CD4-positive, alpha-beta T cell treated with Interleukin-15 for 1 hour (primary cell): ENCODE measurements at regions not wholly inside any gene's neighbourhood (a gene's known extent, or its start where the extent isn't known, plus 50 kb on each side); places are given as distances from the start of the nearest gene placed in this dataset.

ENCODE experiments used
- DNase-seq: peaks from one replicate; pipeline ENCODE4 v3.0.0-alpha.2; 2020

DNA sequence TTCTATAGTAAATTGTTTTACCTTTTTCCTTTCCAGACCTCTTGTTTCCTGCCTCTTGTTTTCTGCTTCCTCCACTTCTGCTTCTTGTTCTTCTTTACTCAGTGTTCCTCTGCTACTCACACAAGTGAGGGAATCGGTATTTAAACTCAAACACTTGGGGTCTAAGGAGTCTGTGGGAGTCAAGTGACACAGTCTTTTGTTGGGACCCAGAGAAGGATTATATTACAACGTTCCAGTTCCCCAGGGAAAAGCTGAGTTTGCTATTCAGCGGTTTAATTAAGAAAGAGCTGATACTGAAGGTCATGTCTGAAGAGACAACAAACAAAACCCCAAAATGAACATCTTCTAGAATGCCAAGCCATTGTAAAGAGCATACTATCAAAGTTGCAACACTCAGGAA lies 107.8 kb upstream of the CITED2 start:
- no peak for DNase-seq

DNA sequence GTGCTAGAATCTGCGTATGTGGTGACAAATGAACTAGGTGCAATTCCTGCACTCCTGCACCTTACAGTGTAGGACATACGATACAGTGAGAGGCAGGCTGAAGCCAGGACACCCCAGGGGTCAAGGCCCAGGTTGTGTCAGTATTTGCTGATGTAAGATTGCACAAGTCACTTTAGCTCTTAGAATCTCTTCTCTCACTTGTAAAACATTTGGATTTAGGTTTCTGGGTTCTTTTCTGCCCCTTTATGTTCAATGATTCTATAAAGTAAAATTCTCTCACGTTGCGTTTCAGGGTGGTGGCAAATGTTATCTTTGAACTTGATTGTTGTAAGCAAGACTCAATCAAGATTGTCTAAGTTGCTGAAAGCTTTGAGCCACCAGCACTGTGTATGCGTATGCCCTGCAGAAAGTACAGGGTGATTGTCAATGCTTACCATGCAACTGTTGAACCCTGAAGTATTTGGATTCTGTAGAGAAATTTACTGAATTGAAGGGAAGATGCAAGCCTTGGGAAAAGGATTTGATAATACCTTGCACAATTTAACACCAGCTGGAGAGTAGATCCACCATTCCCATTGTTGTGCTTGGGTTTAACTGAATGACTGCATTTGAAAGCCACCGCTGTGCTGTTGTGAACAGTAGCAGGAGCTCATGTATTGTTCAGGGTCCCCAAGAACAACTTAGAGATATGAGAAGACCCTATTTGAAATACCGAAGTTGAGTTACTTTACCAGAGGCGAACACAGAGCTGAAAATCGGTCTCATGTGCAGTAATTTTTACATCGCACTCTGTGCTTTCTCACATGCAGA lies 106.1 kb upstream of the CITED2 start:
- no peak for DNase-seq

DNA sequence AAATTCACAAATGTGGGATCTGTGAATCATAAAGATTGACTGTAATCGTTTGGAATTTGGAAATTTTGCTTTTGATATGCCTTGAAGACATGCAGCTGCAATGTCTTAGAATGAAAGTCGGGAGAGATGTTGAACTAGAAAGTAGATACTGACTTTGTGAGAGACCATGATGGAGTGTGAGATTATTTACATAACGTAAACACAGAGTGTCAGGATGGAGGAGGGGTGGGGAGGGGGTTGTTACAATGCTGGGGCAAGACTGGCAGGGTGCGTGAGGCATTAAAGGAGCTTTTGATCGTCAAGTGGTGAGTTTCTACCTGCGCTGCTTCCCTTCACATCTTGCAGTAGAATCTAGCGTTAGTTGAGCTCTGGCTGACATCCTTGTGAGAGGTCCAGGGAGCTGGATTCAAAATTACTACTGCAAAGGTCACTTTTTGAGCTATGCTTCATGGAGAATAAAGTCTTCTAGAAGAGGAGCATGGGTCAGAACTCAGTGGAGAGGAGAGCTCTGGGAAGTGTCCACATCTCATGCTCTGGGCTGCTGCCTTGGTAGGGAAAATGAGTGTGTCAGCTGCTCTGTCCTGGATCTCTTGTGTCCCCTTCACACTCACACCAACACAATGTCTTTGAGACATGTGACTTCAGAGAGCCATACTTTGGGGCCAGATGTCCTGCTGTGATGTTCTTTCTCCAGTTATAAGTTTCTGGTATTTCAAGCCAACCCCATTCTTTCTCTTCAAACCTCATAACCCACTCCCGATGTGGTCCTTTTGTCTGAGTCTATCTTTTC lies 105.2 kb upstream of the CITED2 start:
- no peak for DNase-seq

DNA sequence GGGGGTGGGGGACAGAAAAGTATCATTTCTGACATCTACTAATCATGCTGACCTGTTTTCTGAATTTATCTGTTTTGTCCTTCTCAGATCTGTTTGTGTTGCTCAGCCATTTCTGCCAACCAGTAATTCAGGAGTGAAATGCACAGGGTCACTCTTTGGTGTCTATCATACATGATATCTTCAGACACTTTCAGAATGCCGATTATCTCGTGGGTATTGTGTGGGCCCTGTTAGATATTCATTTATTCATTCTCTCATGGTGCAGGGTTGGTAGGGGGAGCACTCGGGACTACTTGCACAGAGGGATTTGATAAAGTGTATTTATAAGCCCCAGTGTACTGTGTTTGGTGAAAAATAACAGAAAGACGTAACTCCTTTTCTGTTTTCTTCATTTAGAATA lies 101.2 kb upstream of the CITED2 start:
- DNase-seq: no peak

DNA sequence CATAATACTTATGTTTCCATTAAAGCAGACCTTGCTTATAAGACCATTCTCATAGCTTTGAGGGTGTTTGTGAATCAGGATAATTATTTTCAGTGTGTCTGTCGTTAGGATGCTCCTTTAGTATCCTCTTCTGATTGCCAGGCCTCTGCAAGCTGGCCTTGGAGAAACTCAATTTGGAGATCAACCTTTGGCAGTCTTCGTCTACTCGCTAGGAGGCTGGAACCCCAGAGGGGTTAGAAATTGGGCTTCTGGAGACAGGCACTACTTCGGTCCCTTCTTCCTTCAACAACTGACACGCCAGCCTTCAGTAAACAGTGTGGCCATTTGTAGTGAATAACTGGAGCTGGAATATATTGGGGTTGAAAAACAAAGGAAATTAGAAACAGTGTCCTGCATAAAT lies 100.8 kb upstream of the CITED2 start:
- no peak for DNase-seq

DNA sequence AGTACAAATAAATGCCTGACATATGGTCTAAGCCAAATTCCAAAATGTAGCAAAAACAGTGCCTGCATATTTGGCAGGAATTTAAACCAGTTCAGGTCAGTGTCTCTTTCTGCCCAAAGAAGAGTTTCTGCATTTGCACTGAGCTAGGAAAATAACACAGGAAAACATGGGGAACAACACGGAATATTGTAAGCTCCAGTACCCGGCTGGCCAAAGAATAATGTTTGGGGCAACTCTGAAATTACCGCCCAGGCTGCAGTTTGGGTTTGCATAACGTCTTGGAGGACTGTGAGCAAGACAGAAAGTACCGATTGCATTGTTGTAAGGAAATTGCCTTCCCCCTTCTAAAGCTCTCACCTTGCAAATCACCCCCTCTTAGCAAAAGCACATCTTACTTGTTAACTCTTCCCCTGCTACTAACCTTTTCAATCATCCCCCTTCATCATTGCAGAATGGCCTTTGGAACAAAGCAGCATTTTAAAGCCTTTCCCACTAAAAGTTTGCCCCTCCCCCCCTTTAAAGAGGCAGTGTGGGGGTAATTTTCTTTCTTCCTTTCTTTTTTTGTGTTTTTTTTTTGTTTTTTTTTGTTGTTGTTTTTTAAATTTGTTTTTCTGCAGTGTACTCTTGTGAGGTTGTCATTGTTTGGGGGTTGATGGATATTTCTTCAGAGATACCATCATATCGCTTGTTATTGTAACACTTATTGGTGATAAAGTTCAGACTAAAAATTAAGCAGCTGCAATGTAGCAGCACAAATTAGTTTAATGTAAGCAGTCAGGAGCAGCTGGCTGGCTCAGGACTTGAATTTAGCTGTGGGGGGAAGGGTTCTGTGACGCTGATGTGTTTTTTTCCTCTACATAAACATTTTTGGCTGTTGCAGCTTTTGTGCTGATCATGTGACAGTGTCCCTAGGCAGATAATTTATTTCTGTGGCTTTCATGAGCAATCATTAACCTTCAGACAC lies 100.0 kb upstream of the CITED2 start:
- DNase-seq: no peak

DNA sequence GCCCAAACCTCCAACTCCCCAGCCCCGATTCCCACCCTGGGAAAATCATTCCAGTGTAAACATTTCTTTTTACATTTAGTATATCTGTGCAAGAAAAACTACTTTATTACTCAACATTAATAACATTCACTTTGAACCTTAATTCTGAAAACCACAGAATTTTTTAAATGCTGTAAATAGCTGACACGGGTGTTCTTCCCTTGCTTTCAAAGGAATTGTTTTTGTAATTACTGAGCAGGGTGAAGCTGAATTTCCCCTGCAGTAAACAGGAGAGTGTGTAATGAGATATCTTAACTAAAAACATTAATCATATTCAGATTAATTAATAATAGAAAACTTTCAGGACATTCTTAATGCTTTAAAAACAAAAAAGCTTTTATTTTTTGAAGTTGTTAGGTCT lies 99.3 kb upstream of the CITED2 start:
- DNase-seq: no peak

DNA sequence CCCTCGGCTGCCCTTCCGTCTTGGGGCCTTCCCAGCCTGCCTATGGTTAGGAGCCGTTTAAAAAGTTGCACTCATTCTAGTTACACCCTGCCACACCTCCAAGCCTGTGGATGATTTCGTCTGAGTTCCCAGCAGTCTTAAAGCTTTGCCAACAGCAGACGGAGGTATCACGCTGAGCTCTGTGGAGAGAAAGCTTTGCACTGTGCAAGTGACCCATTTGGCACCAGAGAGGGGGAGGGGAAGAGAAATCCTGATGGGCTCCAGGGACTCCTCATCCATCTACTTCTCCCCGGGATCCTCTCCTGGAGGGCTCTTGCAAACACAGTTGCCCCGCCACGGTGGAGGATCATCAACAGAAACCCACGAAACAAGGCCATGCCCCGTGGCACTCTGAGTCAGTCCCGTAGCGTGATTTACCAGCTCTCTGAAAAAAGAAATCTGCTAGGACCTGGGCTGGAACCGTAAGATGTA lies 98.8 kb upstream of the CITED2 start:
- no peak for DNase-seq

DNA sequence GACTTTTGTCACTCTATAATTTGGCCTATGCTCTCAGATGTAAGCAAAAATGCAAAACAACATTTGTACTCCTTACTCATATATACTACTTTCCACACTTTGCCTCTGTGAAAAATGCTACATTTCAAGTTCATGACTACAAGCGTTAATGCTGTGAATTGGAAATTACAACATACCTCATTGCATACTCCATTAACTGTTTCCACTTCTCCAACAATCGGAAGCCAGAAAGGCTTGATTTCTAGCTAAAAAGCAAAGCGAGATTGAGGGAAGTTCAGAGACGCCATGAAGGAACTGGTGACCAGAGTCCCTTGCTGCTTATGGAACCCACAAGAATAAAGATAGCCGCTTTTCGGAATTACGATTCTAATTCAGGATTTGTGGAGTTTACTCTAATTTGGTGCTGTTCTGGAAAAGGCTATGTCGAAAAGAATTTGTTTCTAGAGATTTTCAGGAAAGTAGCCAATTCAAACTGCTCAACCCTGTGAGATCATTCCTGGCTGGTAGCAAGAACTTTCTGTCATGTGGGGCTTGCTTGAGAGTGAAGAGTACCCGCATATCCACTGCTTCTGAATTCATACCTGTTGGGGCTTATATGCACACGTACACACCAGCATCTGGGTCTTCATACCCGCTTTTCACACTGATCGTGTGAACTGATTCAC lies 98.0 kb upstream of the CITED2 start:
- DNase-seq: no peak

DNA sequence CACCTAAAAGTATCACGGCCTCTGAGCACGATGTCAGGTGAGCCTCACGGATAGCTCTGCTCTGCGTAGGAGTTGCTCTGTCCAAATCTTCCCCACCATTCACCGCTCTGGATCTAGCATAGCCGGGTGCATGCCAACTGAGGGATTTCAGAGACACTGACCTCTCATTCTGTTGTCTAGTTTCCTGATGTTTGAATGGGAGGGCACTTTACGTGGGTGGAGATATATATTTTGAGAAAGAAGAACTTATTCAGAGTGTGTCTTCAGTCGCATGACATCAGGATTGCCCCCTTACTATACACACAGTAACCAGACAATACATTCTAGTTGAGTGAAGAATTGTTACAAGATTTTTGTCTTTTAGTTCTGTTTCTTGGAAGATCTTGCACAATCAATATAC lies 96.5 kb upstream of the CITED2 start:
- DNase-seq: no peak

DNA sequence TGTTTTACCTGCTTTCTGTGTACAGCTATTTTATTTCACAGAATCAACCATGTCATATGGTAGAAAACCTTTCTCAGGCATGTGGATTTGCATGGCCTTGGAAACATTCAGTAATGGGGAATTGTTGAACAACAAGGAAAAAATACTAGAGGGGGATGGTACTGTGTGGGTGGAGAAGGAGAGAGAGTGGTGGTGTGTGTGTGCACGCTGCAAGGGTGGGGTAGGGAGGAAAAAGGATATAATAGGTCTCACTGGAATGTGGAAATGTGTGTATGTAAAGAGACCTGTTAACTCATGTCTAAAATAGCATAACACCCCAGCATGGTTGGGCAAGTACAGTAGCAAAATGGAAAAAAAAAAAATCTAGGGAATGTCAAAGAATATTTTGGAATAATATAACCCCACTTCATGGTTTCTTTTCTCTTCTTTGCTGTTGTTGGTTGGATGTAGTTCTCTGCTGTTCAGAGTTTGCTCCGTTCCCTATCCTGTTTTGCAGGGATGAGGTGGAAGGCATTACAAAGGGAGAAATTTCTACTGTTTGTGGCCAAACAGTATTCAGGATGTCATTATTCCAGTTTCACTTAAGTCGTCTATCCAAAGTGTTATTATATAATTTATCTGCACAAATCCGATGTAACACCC lies 93.9 kb upstream of the CITED2 start:
- DNase-seq: no peak

DNA sequence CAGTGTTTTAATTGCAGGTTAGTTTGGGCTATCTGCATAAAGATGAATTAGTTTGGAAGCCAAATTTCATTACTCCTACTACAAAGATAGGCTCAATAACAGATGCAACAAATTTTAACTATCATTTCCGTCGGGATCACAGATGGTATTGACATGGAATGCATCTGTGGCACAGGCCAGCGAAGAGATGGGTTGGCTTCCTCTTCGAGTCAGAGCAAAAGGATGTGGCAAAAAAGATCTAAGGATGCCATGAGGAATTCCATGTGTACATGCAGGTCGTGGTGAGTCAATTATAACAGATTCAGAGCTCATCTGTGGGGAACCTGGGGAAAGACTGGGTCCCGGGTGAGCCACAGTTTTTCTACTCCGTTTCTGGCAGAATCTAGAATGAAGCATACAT lies 83.0 kb upstream of the CITED2 start:
- no peak for DNase-seq

DNA sequence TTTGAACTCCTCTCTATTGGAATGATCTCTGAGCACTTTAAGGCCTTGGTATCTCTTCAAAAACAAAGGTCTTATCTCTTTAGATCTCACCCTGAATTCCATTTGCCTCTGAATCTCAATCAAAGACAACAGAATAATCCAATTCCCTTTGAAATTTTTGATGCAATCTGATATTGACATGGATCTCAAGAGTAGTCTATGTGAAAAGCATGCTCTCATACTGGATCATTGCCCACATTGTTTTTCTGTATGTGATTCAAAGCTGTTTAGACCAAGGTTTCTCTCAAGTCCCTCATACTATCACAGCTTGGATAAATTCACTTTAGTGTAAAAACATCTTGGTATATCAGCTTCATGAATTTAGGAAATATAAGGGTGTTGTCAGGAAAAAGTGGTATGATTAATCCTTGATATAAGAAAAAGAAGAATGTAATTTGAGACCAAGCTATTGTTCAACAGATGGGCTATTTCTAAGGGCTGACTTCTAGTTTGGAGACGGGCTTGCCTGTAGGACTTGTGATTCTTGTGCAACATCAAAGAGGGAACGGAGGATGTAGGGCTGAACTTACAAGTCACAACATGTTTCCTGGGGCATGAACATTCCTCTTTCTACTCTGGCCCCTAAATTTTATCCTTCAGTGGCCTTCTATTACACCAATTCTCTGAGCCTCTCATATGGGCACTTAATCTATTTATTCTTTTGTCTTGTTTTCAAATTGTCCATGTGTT lies 77.9 kb upstream of the CITED2 start:
- DNase-seq: no peak

DNA sequence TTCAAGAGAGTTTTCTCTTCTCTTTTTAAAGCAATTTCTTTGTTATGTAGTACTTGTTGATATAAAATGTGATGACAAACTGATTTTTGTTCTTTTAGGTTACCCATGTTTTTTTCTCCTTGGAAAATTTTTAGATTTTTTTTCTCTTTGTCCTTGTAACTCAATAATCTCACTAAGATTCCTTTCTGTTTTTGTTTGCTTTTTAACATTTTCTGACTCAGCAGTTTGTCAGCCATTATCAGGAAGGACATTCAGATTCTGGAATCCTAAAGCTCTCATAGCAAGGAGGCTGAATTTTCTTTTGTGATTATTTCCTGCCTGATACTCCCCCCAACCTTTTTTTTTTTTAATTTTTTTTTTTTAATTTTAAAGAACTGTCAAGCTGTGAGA lies 75.2 kb upstream of the CITED2 start:
- no peak for DNase-seq

DNA sequence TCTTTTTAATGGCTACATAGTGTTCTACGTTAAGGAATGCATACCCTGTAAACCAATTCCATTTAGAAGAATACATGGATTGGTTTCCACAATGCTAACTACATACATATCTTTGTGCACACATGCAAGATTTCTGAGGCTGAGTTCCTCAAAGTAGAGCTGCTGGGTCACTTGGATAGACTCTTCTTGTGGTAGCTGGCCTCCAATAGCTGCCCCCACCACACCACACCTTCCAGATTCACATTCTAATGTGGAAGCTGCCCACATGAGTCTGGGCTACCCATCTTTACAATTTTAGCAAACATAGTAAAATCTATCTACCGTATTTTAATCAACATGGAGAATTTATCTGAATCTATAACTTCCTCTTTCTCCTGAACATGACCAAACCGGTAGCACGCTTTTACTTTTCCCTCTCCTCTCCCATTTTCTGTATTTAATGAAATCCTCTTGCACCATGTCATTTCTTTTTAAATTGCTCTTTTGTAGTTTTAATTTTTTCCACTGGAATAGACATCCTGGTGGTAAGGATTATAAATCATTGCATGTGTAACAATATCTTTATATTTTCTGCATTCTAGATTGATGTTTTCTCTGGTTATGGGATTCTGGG lies 74.7 kb upstream of the CITED2 start:
- DNase-seq: no peak

DNA sequence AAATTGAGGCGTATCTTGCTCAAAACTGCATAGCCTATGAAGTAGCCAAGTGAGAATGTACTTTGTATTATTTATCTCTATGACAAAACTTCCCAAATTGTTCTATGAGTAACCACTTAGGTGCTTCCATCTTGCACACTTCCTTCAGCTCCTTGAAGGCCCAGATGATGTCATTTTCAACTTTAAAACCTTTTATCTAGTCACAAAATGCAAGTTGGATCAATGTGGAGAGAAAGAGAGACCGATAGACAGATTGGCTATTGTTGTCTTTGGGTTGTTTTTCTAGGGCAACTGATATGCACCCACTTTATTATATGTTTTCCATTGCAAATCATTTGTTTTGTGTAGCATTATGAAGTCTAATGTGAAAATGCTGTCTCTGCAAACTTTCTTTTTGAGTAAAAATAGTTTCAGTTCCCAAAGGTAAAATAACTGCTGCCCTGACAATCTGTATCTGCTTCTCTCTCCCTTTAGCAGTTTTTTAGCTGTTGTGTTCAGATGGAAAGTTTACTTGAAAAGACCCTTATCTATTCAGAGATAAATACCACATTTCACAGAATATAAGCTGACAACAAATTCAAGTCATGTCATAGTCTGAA lies 73.7 kb upstream of the CITED2 start:
- no peak for DNase-seq

DNA sequence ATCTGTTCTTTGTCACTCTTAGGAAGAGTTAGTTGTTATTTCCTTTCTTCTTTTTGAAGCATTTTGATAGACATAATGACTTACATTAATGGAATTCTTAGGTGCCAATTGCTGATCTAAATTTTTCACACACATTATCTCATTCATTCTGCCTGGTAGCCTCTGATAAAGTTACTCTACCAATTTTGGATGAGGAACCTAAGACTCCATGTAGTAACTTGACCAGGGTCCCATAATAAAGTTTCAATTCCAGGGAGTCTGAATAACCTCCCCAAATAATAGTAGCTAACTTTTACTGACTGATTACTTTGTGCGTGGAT lies 73.2 kb upstream of the CITED2 start:
- DNase-seq: no peak

DNA sequence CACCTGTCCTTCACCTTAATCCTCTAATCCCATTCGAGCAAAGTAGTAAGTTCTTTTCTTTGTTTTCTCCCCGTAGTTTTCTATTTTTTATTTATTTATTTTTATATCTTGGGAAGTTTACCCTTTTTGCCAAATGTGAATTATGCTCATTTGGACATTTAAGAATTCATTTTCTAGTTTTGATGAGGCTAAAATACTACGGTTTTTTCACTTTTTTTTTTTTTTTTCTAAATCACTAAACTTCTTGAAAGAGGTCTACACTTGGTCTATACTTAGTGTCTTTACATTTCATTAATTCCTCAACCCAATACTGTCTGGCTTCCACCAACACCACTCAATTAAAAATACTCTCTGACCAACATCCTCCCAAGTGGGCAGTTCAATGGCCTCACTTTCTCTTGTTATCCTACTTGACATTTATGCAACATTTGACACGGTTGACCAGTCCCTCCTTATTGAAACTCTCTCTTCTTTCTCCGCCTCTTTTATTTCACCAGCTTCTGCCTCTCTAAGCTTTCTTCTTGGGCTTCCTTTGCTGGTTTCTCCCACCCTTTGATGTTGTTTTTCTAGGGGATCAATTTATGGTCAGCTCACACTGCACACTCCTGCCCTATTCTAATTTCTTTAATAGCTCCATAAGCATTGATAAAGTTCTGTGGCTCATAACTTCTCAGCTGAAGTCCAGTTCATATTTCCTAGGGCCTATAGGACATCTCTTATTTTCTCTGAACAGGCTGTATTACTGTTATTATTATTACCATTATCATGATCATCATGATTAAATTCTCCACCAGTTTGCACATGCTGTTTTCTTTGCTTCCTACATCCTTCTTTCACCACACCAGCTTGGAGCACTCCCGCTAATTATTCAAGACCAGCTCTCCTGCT lies 72.6 kb upstream of the CITED2 start:
- DNase-seq: no peak

DNA sequence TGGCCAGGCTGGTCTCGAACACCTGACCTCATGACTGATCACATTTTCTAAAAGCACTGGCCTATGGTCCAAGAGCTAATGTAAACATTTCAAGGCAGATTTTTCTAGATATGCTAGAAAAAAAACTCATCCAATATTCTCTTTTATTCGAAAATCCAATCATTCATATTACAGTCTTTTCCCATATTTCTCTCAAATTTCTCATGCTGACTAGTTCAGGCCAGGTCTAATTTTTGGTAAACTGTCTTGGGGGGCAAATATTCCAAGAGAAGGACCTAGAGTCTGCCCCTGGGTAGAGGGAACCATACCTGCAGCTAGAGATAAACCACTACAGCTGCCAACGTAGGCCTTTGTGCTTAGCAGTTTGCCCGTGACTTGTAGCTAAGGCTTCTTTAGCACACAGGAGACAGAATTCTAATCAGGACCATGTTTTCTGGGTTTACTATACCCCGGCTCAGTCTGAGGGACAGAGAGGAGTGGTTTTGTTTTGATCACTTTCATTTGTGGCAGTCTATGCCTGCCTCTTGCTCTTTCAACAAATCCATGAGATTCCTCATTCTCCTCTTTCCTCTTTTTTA lies 71.8 kb upstream of the CITED2 start:
- DNase-seq: no peak
